ENCODE measurements at regions not wholly inside any gene's neighbourhood (a gene's known extent, or its start where the extent isn't known, plus 50 kb on each side); places are given as distances from the start of the nearest gene placed in this dataset.

DNA sequence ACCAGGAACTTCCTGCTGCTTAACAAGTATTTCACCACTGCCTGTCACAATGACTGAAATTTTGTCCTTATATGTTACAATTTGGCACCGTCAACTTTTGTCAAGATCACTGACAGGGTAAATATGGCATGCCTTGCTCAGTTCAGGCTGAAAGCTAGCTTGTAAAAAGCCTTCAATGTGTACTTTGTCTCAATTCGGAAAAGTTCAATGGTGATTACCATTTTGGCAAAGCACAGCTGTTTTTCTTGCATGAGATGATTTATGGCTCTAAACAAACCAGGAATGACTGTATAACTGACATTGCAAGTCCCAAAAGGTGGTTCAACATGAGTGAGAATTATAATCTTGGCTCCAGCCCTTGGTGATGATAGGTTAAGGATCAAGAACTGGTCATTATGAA, 1255.2 kb downstream of the CNTNAP5 start:
- Histone ChIP-seq H3K36me3 (no peaks in the 10 kb centered on the region), H3K4me3 (no peak overlapping the region), H3K9me3 (no peaks in the 10 kb centered on the region), H3K27me3 (ENCODE audit: low read depth) (no peaks in the 10 kb centered on the region), H3K4me1 (no peaks in the 10 kb centered on the region), H3K27ac (no peak overlapping the region)
- ATAC-seq (no peak), DNase-seq (no peak)
- intact Hi-C loops (cut with DNase I), result no loop called here
- TF ChIP-seq, protein P1, sequence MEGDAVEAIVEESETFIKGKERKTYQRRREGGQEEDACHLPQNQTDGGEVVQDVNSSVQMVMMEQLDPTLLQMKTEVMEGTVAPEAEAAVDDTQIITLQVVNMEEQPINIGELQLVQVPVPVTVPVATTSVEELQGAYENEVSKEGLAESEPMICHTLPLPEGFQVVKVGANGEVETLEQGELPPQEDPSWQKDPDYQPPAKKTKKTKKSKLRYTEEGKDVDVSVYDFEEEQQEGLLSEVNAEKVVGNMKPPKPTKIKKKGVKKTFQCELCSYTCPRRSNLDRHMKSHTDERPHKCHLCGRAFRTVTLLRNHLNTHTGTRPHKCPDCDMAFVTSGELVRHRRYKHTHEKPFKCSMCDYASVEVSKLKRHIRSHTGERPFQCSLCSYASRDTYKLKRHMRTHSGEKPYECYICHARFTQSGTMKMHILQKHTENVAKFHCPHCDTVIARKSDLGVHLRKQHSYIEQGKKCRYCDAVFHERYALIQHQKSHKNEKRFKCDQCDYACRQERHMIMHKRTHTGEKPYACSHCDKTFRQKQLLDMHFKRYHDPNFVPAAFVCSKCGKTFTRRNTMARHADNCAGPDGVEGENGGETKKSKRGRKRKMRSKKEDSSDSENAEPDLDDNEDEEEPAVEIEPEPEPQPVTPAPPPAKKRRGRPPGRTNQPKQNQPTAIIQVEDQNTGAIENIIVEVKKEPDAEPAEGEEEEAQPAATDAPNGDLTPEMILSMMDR (IDR thresholded peaks at IDR 0.05), result no peak

DNA sequence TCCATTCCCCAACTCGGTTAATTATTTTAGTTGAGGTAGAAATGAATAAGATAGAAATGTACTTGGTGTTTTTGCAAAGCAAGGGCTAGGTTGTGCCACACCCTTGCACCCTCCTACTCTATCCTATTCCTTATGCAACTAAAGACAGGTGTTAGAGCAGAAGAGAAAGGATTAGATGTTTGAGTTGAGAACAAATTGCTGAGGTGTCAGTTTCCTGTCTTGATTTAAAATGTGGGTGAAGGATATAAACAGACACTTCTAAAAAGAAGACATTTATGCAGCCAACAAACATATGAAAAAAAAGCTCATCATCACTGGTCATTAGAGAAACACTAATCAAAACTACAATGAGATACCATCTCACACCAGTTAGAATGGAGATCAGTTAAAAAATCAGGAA, 1256.2 kb downstream of the CNTNAP5 start:
- DNase-seq, result no peak
- H3K4me1 ChIP-seq, result no peaks in the 10 kb centered on the region
- no peaks in the 10 kb centered on the region for H3K27me3 ChIP-seq (ENCODE audit: low read depth)
- H3K27ac ChIP-seq, result no peak overlapping the region
- TF ChIP-seq, protein P1 (IDR thresholded peaks at IDR 0.05), result no peak
- no peaks in the 10 kb centered on the region for H3K36me3 ChIP-seq
- intact Hi-C loops (cut with DNase I), result no loop called here
- no peak for ATAC-seq
- H3K9me3 ChIP-seq, result no peaks in the 10 kb centered on the region
- no peak overlapping the region for H3K4me3 ChIP-seq

DNA sequence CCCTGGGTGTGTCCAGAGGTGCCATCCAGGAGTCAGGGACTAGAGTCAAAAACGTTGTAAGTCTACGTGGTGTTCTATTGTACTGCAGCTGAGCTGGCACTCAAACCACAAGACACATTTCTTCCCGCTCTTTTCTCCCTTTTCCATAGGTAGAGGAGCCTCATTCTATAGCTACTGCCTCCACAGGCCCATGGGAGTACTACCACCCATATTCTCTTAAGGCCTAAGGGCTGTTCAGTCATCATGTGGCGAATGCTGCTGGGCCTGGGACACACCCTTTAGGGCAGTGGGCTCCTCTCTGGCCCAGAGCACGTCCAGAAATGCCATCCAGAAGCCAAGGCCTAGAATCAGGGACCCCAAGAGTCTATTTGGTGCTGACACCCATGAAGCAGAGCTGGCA, 1271.7 kb downstream of the CNTNAP5 start:
- no peaks in the 10 kb centered on the region for H3K9me3 ChIP-seq
- TF ChIP-seq, protein P1 (IDR thresholded peaks at IDR 0.05), result no peak
- ATAC-seq, result no peak

GRCh38 chr2:125310657-125311364, 1285.7 kb downstream of the CNTNAP5 start:
- no peaks in the 10 kb centered on the region for H3K36me3 ChIP-seq
- ATAC-seq (no peak), DNase-seq (no peak)
- intact Hi-C loops (cut with DNase I), result no loop called here
- H3K4me1 ChIP-seq, result no peaks in the 10 kb centered on the region
- TF ChIP-seq, protein P1 (IDR thresholded peaks at IDR 0.05), result no peak
- H3K27me3 ChIP-seq (ENCODE audit: low read depth), result no peaks in the 10 kb centered on the region
- H3K4me3 ChIP-seq, result no peak overlapping the region
- H3K9me3 ChIP-seq, result no peaks in the 10 kb centered on the region
- H3K27ac ChIP-seq, result no peak overlapping the region

More for the DNA sequence above, 1271.7 kb downstream of the CNTNAP5 start:
- no peaks in the 10 kb centered on the region for H3K36me3 ChIP-seq
- no peak for DNase-seq
- no peak overlapping the region for H3K27ac ChIP-seq
- H3K4me1 ChIP-seq, result no peaks in the 10 kb centered on the region
- intact Hi-C loops (cut with DNase I), result no loop called here
- H3K27me3 ChIP-seq (ENCODE audit: low read depth), result no peaks in the 10 kb centered on the region
- no peak overlapping the region for H3K4me3 ChIP-seq

GRCh38 chr2:125312342-125312741, 1287.3 kb downstream of the CNTNAP5 start:
- Histone ChIP-seq H3K4me1 (no peaks in the 10 kb centered on the region), H3K9me3 (no peaks in the 10 kb centered on the region), H3K4me3 (no peak overlapping the region), H3K36me3 (no peaks in the 10 kb centered on the region), H3K27ac (no peak overlapping the region), H3K27me3 (ENCODE audit: low read depth) (no peaks in the 10 kb centered on the region)
- TF ChIP-seq, protein P1 (IDR thresholded peaks at IDR 0.05), result no peak
- intact Hi-C loops (cut with DNase I), result no loop called here
- no peak for DNase-seq
- no peak for ATAC-seq
